Fibroblast of pulmonary artery (primary cell): ENCODE measurements at regions not wholly inside any gene's neighbourhood (a gene's known extent, or its start where the extent isn't known, plus 50 kb on each side); places are given as distances from the start of the nearest gene placed in this dataset.

Experiments
- DNase-seq: peaks from one replicate; pipeline ENCODE4 v3.0.0-alpha.2; 2010; ENCODE audit warnings: low read depth
- H3K4me3 ChIP-seq: replicated peaks from 2 replicates; pipeline ENCODE4 v1.5.1; 2011; ENCODE audit warnings: low read depth, mild to moderate bottlenecking, control low read depth, low read length, moderate library complexity
- CTCF ChIP-seq: IDR thresholded peaks from 2 replicates; pipeline ENCODE4 v1.5.1; 2011; ENCODE audit warnings: mild to moderate bottlenecking, control low read depth, low read length, inconsistent platforms; ENCODE audit errors: missing control alignments

- no peak for DNase-seq
- TF ChIP-seq CTCF = no peak
- no peak overlapping the region for H3K4me3 ChIP-seq
These were observed 501.9 kb upstream of the KLHL29 start for GRCh38 chr2:22883054-22883453.

GRCh38 chr2:22885245-22885644, 499.7 kb upstream of the KLHL29 start:
- TF ChIP-seq CTCF = no peak
- H3K4me3 ChIP-seq = no peak overlapping the region
- no peak for DNase-seq

- no peak overlapping the region for H3K4me3 ChIP-seq
- no peak for DNase-seq
- no peak for TF ChIP-seq CTCF
These were observed 497.6 kb upstream of the KLHL29 start for GRCh38 chr2:22887426-22887825.

- no peak for TF ChIP-seq CTCF
- no peak for DNase-seq
These were observed 497.1 kb upstream of the KLHL29 start for GRCh38 chr2:22887845-22888244.

GRCh38 chr2:22890132-22890531, 494.8 kb upstream of the KLHL29 start:
- TF ChIP-seq CTCF = no peak
- no peak for DNase-seq
- no peak overlapping the region for H3K4me3 ChIP-seq

More at GRCh38 chr2:22887845-22888244, 497.1 kb upstream of the KLHL29 start:
- H3K4me3 ChIP-seq = no peak overlapping the region

GRCh38 chr2:22893761-22894517, 491.0 kb upstream of the KLHL29 start:
- no peak overlapping the region for H3K4me3 ChIP-seq
- DNase-seq = no peak
- no peak for TF ChIP-seq CTCF

- H3K4me3 ChIP-seq = no peak overlapping the region
- no peak for TF ChIP-seq CTCF
- DNase-seq = no peak
These were observed 490.2 kb upstream of the KLHL29 start for GRCh38 chr2:22894761-22895160.
